GM12865 (cell line): ENCODE measurements at regions not wholly inside any gene's neighbourhood (a gene's known extent, or its start where the extent isn't known, plus 50 kb on each side); places are given as distances from the start of the nearest gene placed in this dataset.

Experiments used
- DNase-seq: peaks from one replicate; pipeline ENCODE4 v3.0.0; 2010; ENCODE audit warnings: low read depth
- H3K4me3 ChIP-seq: 2 replicates; pipeline ENCODE4 v1.5.1; 2011; ENCODE audit warnings: mild to moderate bottlenecking, low read depth, low read length, control low read depth
- CTCF ChIP-seq: IDR thresholded peaks from 2 replicates; pipeline ENCODE4 v1.5.1; 2011; ENCODE audit warnings: low read length, control low read depth, low read depth, inconsistent platforms; ENCODE audit not compliant: insufficient read depth; ENCODE audit errors: missing control alignments

GRCh38 chr14:101467181-101467926, 93.9 kb upstream of the DIO3 start:
- DNase-seq, result no peak
- TF ChIP-seq CTCF, result no peak
- no peak overlapping the region for H3K4me3 ChIP-seq

- no peak for DNase-seq
- no peak for TF ChIP-seq CTCF
- no peak overlapping the region for H3K4me3 ChIP-seq
Observed at GRCh38 chr14:101469382-101470247, 91.7 kb upstream of the DIO3 start.

- DNase-seq, result no peak
- no peak for TF ChIP-seq CTCF
- no peak overlapping the region for H3K4me3 ChIP-seq
Observed at GRCh38 chr14:101470266-101470665, 91.0 kb upstream of the DIO3 start.

- no peak for DNase-seq
- no peak overlapping the region for H3K4me3 ChIP-seq
- no peak for TF ChIP-seq CTCF
Observed at GRCh38 chr14:101471723-101472517, 89.4 kb upstream of the DIO3 start.

GRCh38 chr14:101472518-101472849, 88.8 kb upstream of the DIO3 start:
- no peak for DNase-seq
- H3K4me3 ChIP-seq, result no peak overlapping the region
- no peak for TF ChIP-seq CTCF

- no peak overlapping the region for H3K4me3 ChIP-seq
- TF ChIP-seq CTCF, result no peak
- DNase-seq, result no peak
Observed at GRCh38 chr14:101473045-101473729, 88.1 kb upstream of the DIO3 start.
